ENCODE measurements at regions not wholly inside any gene's neighbourhood (a gene's known extent, or its start where the extent isn't known, plus 50 kb on each side); places are given as distances from the start of the nearest gene placed in this dataset.

- peaks cover 9 to 10% of the 10 kb centered on the region in 2 donors for H3K36me3 ChIP-seq
- peak overlapping the region; percentile 85 to 88 for H3K27ac ChIP-seq
- no peaks in the 10 kb centered on the region for H3K9me3 ChIP-seq
- DNase-seq (ENCODE audit: low spot score in 2 of 2), result no peak
- TF ChIP-seq, protein P1, sequence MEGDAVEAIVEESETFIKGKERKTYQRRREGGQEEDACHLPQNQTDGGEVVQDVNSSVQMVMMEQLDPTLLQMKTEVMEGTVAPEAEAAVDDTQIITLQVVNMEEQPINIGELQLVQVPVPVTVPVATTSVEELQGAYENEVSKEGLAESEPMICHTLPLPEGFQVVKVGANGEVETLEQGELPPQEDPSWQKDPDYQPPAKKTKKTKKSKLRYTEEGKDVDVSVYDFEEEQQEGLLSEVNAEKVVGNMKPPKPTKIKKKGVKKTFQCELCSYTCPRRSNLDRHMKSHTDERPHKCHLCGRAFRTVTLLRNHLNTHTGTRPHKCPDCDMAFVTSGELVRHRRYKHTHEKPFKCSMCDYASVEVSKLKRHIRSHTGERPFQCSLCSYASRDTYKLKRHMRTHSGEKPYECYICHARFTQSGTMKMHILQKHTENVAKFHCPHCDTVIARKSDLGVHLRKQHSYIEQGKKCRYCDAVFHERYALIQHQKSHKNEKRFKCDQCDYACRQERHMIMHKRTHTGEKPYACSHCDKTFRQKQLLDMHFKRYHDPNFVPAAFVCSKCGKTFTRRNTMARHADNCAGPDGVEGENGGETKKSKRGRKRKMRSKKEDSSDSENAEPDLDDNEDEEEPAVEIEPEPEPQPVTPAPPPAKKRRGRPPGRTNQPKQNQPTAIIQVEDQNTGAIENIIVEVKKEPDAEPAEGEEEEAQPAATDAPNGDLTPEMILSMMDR (IDR thresholded peaks at IDR 0.05), result no peak
- no peak overlapping the region for H3K4me3 ChIP-seq
- no peaks in the 10 kb centered on the region for H3K27me3 ChIP-seq
- peaks cover 6 to 66% of the 10 kb centered on the region in 2 donors for H3K4me1 ChIP-seq
- intact Hi-C loops (cut with DNase I), result loop anchor here (2.0 to 5.0 kb wide), 2 partner anchors 54 to 144 kb away; partner anchors contain the start of gene NIBAN1
Measured at GRCh38 chr1:184828369-184828717, 73.7 kb upstream of the EDEM3 start.

DNA sequence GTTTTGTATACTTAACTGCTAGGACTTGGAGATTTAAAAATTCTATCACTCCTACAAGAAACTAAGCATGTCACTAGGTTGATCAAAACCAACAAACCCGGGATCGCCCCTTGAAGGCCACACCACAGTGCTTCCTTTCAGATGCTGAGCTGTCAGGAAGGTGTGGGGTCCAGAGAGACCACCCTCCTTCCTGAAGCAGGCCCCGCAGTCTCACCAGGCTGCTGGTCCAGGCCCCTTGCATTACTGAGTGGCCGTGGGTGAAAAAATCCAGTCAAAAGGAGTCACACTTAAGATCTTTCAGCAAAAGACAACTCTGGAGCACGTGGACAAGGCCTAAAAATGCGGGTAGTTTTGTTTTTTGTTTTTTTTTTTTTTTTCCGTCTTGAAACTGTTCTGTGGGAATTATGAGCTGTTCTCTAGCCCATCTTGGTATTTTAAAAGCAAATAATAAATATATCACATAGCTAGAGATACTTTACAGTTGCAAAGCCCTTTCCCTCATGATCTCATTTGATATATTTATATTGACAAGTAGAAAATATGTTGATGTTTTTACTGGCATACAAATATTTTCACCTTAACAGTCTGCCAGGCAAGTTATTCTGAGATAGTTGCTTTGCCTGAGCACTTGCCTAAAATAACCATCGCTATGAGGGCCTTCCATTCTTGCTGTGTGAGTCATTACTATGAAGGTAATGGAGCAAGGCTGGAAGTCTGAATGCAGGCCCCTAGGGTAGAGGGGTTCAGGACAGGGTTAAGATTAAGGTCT is 73.1 kb upstream of the EDEM3 start:
- Histone ChIP-seq H3K27ac (peak overlapping the region; percentile 85 to 88), H3K27me3 (no peaks in the 10 kb centered on the region), H3K36me3 (peaks cover 12 to 15% of the 10 kb centered on the region in 2 donors), H3K4me3 (no peak overlapping the region), H3K9me3 (no peaks in the 10 kb centered on the region), H3K4me1 (peaks cover 6 to 71% of the 10 kb centered on the region in 2 donors)
- peak in 1 of 2 donors; percentile 73 for DNase-seq (ENCODE audit: low spot score in 2 of 2)
- intact Hi-C loops (cut with DNase I), result loop anchor here (2.0 to 5.0 kb wide), 3 partner anchors 17 to 145 kb away; partner anchors contain the start of gene NIBAN1
- TF ChIP-seq, protein P1 (IDR thresholded peaks at IDR 0.05), result no peak

GRCh38 chr1:184826001-184826400 is 71.3 kb upstream of the EDEM3 start:
- DNase-seq (ENCODE audit: low spot score in 2 of 2), result no peak
- H3K4me1 ChIP-seq, result peaks cover 6 to 74% of the 10 kb centered on the region in 2 donors
- H3K27me3 ChIP-seq, result no peaks in the 10 kb centered on the region
- no peak overlapping the region for H3K4me3 ChIP-seq
- intact Hi-C loops (cut with DNase I), result loop anchor here (2.0 to 5.0 kb wide), 2 partner anchors 15 to 146 kb away; partner anchors contain the start of gene NIBAN1
- TF ChIP-seq, protein P1 (IDR thresholded peaks at IDR 0.05), result no peak
- H3K9me3 ChIP-seq, result no peaks in the 10 kb centered on the region
- peaks cover 17 to 23% of the 10 kb centered on the region in 2 donors for H3K36me3 ChIP-seq
- peak overlapping the region; percentile 85 to 88 for H3K27ac ChIP-seq

- H3K4me3 ChIP-seq, result no peak overlapping the region
- TF ChIP-seq, protein P1 (IDR thresholded peaks at IDR 0.05), result no peak
- intact Hi-C loops (cut with DNase I), result loop anchor here (5.0 kb wide), 1 partner anchor 147 kb away; the partner anchor contains the start of gene NIBAN1
- no peak for DNase-seq (ENCODE audit: low spot score in 2 of 2)
- H3K4me1 ChIP-seq, result peaks cover 6 to 73% of the 10 kb centered on the region in 2 donors
- peak overlapping the region; percentile 85 to 88 for H3K27ac ChIP-seq
- peaks cover 21 to 25% of the 10 kb centered on the region in 2 donors for H3K36me3 ChIP-seq
- no peaks in the 10 kb centered on the region for H3K27me3 ChIP-seq
- H3K9me3 ChIP-seq, result no peaks in the 10 kb centered on the region
Measured at GRCh38 chr1:184825571-184825970, 70.9 kb upstream of the EDEM3 start.

GRCh38 chr1:184824691-184825323 is 70.1 kb upstream of the EDEM3 start:
- intact Hi-C loops (cut with DNase I), result loop anchor here (5.0 kb wide), 1 partner anchor 147 kb away; the partner anchor contains the start of gene NIBAN1

More at GRCh38 chr1:184824691-184825323, 70.1 kb upstream of the EDEM3 start:
- Histone ChIP-seq H3K4me3 (no peak overlapping the region), H3K27me3 (no peaks in the 10 kb centered on the region), H3K36me3 (peaks cover 28 to 33% of the 10 kb centered on the region in 2 donors), H3K9me3 (no peaks in the 10 kb centered on the region), H3K27ac (peak overlapping the region; percentile 85 to 88), H3K4me1 (peaks cover 6 to 66% of the 10 kb centered on the region in 2 donors)
- DNase-seq (ENCODE audit: low spot score in 2 of 2), result no peak
- TF ChIP-seq, protein P1 (IDR thresholded peaks at IDR 0.05), result no peak

All from ascending aorta (tissue), 2 donors.